ENCODE measurements at regions not wholly inside any gene's neighbourhood (a gene's known extent, or its start where the extent isn't known, plus 50 kb on each side); places are given as distances from the start of the nearest gene placed in this dataset.

- DNase-seq (ENCODE audit: low spot score): no peak
These were observed 977.6 kb downstream of the BRD1 start for GRCh38 chr22:48849963-48850657.

- DNase-seq (ENCODE audit: low spot score): no peak
These were observed 978.3 kb downstream of the BRD1 start for GRCh38 chr22:48849219-48849912.

DNA sequence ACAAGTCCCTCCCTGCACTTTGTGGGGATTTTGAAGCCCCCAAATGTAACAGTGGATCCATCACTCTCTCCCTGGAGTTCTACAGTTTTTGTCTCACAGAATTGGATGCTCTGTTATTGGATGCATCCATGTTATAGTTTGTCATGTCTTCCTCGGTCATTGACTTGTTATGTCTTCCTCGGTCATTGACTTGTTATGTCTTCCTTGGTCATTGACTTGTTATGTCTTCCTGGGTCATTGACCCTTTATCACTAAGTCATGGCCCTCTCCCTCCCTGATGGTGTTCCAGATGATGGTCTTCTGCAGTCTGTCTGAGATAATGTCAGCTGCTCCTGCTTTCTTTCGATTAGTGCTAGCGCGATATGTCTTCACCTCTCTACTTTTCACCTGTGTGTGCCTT, 981.5 kb downstream of the BRD1 start:
- no peak for DNase-seq (ENCODE audit: low spot score)

- DNase-seq (ENCODE audit: low spot score): no peak
These were observed 982.2 kb downstream of the BRD1 start for GRCh38 chr22:48845356-48845936.

DNA sequence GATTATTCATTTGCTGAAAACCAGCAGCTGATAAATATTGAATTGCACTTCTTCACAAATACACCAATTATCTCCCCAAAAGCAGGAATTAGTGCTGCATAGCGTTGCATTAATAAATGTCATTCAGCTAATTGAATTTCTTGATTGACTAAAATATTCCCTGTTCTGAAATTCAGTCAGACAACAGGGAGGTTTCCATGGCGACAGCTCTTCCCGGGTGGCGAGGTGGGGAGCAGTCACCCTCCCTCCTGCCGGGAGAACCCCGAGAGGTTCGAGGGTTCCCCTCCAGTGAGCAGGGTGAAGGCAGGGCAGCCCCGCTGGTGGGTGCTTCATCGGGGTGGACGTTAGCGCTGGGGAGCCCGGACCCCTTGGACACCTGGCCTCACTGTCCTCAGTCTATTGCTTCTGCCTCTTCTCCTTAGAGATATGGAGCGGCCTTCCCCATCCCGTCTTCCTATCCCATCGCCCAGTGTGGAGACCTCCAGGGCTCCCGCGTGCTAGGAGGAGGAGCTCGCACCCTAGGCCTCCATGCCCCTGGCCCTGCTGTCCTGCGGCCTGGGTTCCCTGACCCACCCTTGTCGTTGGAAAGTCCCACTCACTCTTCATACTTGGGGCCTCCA, 983.5 kb downstream of the BRD1 start:
- no peak for DNase-seq (ENCODE audit: low spot score)

GRCh38 chr22:48843640-48844039, 984.0 kb downstream of the BRD1 start:
- DNase-seq (ENCODE audit: low spot score): no peak

GRCh38 chr22:48842976-48843375, 984.7 kb downstream of the BRD1 start:
- no peak for DNase-seq (ENCODE audit: low spot score)

GRCh38 chr22:48842583-48842945, 985.1 kb downstream of the BRD1 start:
- no peak for DNase-seq (ENCODE audit: low spot score)

DNA sequence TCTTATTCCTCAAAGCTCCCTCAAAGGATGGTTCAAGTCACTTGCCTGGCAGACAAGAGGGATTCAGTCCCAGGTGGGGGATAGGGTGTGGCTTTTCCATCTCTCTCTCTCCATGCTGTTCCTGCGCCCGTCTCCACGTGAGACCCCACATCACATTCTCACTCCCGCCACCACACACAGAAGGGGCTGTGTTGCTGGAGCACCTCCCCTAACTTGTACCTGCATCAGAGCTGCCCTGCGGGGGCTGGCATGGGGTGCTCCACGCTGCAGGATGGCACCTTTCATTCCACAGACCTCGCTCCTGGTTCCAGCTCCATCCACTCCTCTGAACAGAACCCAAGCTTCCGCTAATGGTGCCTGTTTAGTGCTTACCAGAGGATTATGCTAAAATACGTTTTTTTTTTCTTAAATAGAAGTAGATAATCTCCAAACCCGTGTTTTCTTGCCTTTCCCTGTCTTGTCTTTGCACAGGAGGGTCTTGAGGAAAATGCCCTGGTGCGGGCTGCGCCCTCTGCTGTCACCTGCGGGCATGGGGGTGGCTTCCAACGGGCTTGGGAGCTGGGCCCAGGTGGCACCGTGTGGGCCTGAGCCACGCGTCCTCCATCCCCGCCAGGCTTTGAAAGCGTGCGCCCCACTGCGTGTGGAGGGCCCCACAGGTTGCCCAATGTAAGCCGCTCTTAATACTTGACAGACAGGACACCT, 985.6 kb downstream of the BRD1 start:
- DNase-seq (ENCODE audit: low spot score): no peak

GRCh38 chr22:48840112-48840949, 987.3 kb downstream of the BRD1 start:
- DNase-seq (ENCODE audit: low spot score): no peak

GRCh38 chr22:48838846-48839730, 988.6 kb downstream of the BRD1 start:
- no peak for DNase-seq (ENCODE audit: low spot score)

DNA sequence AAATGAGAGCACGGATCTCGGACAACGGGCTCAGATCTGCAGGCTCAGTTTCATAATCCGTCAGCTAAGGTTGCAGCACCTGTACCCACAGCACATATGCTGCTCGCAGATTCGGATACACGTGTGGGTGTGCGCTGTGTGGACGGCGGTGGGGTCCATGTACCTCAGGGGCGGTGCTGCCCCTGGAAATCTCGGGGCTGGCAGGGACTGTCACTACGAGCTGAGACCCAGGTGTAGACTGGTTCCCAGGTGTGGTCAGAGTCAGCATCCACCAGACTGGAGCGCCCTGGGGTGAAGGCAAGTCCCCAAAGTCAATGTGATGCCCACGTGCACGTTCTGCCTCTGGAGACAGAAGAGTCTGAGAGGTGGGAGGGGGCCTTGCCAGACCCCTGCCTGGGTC, 989.3 kb downstream of the BRD1 start:
- DNase-seq (ENCODE audit: low spot score): no peak

- DNase-seq (ENCODE audit: low spot score): no peak
These were observed 990.2 kb downstream of the BRD1 start for GRCh38 chr22:48837341-48837935.

DNA sequence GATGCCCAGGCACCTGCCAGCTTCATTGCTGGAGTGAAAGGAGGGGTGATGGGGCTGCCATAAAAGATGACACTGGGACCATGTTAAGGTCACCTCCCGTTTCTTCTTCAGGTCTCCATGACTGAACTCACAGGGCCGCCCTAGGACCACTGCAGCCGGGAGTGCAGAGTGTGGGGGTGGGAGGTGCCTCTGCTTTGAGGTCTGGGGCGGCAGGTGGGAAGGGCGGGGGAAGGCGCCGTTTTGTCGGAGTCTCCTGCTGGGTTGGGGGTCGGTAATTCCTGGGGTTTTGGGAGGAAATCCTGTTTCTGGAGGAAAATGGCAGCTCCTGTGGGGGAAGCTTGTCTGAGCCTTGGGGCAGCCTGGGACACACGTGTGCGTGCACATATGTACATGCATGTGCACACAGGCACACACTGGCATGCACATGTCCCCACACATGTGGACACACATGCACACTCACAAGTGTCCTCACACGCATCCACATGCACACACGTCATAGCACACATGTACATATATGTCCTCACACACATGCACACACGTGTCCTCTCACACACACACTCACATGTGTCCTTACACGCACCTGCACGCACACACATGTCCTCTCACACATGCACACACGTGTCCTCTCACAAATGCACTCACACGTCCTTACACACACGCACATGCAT, 990.9 kb downstream of the BRD1 start:
- no peak for DNase-seq (ENCODE audit: low spot score)

GRCh38 chr22:48835857-48836672, 991.6 kb downstream of the BRD1 start:
- no peak for DNase-seq (ENCODE audit: low spot score)

DNA sequence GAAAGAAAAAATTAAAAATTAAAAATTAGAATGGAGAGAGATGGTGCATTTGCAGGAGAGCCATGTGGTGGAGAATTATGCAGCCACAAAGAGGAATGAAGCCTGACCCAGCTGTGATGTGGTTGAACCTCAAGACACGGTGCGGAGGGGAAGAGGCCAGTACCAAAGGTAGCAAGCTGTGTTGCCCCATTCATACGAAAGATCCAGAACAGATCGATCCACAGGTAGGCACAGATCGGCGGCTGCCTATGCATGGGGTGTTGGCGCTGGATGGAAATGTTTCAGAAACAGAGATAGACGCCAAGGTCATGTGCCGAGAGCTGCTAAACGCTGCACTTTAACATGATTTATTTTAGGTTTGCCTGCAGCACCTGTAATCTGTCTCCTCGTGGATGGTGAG, 992.3 kb downstream of the BRD1 start:
- DNase-seq (ENCODE audit: low spot score): no peak

DNA sequence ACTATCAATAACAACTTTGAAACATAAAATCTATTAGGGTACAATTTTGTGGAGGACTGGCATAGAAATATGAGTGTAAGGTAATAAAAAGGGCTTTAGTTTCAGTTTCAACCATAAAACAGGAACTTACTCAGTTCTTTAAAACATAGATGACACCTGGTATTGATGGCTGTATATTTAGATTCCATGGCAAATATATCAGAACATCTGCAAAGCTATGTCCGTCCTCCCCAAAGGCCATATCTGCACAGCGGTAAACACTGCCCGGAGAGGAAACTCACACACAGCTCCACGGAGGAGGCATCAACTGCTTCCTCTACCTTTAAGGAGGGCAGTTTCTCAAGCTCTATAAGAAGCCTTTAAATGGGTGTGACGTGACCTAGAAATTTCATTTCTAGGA, 993.3 kb downstream of the BRD1 start:
- DNase-seq (ENCODE audit: low spot score): no peak

GRCh38 chr22:48832592-48832991, 995.1 kb downstream of the BRD1 start:
- DNase-seq (ENCODE audit: low spot score): no peak

Measured in HT-29 (cell line).